ENCODE measurements at regions not wholly inside any gene's neighbourhood (a gene's known extent, or its start where the extent isn't known, plus 50 kb on each side); places are given as distances from the start of the nearest gene placed in this dataset.

- H3K27ac Mint-ChIP-seq: peak overlapping the region; percentile 89 to 98 (median 97)
- peak overlapping the region; percentile 90 to 97 (median 94) for H3K4me3 Mint-ChIP-seq
- Histone ChIP-seq H3K27me3 (ENCODE audit: control insufficient read depth, insufficient read depth, low read length) (no peaks in the 10 kb centered on the region), H3K27ac (ENCODE audit: insufficient read depth, low read length, poor library complexity, severe bottlenecking) (peak overlapping the region; percentile 90), H3K9me3 (ENCODE audit: control insufficient read depth in 2 of 2, low read length in 2 of 2) (no peaks in the 10 kb centered on the region), H3K4me3 (ENCODE audit: low read depth, low read length) (peak overlapping the region; percentile 100), H3K4me1 (ENCODE audit: control insufficient read depth, insufficient read depth, low read length, poor library complexity, severe bottlenecking) (peaks cover 77% of the 10 kb centered on the region), H3K36me3 (ENCODE audit: control insufficient read depth, insufficient read depth, low read length) (no peaks in the 10 kb centered on the region)
- DNase-seq (peak in 1 of 3 donors; percentile 41), ATAC-seq (ENCODE audit: low read depth in 2 of 2) (no peak)
- peaks cover 5% of the 10 kb centered on the region for H3K27me3 Mint-ChIP-seq
- H3K9me3 Mint-ChIP-seq: no peaks in the 10 kb centered on the region
- no peaks in the 10 kb centered on the region for H3K36me3 Mint-ChIP-seq
- H3K4me1 Mint-ChIP-seq: peaks cover 49 to 76% (median 61%) of the 10 kb centered on the region in 4 donors
Measured at GRCh38 chr14:89618330-89618708, 201.3 kb upstream of the FOXN3 start.

- DNase-seq (peak; percentile 11 to 69 (median 54)), ATAC-seq (ENCODE audit: low read depth in 2 of 2) (peak; percentile 24 to 25)
- Mint-ChIP-seq H3K4me3 (peak overlapping the region; percentile 90 to 97 (median 94)), H3K9me3 (no peaks in the 10 kb centered on the region), H3K27me3 (peaks cover 5% of the 10 kb centered on the region), H3K27ac (peak overlapping the region; percentile 89 to 98 (median 97)), H3K36me3 (peaks cover 3% of the 10 kb centered on the region), H3K4me1 (peaks cover 52 to 80% (median 64%) of the 10 kb centered on the region in 4 donors)
- peak overlapping the region; percentile 100 for H3K4me3 ChIP-seq (ENCODE audit: low read depth, low read length)
- no peaks in the 10 kb centered on the region for H3K9me3 ChIP-seq (ENCODE audit: control insufficient read depth in 2 of 2, low read length in 2 of 2)
- no peaks in the 10 kb centered on the region for H3K27me3 ChIP-seq (ENCODE audit: control insufficient read depth, insufficient read depth, low read length)
- peaks cover 81% of the 10 kb centered on the region for H3K4me1 ChIP-seq (ENCODE audit: control insufficient read depth, insufficient read depth, low read length, poor library complexity, severe bottlenecking)
- peak overlapping the region; percentile 90 for H3K27ac ChIP-seq (ENCODE audit: insufficient read depth, low read length, poor library complexity, severe bottlenecking)
- H3K36me3 ChIP-seq (ENCODE audit: control insufficient read depth, insufficient read depth, low read length): no peaks in the 10 kb centered on the region
Measured at GRCh38 chr14:89617481-89618329, 200.7 kb upstream of the FOXN3 start.

GRCh38 chr14:89616852-89617341 lies 199.9 kb upstream of the FOXN3 start:
- DNase-seq (peak; percentile 62 to 87 (median 77)), ATAC-seq (ENCODE audit: low read depth in 2 of 2) (peak; percentile 20 to 39)
- H3K9me3 Mint-ChIP-seq: no peaks in the 10 kb centered on the region
- H3K36me3 Mint-ChIP-seq: peaks cover 4% of the 10 kb centered on the region
- H3K4me1 Mint-ChIP-seq: peaks cover 49 to 83% (median 66%) of the 10 kb centered on the region in 4 donors
- Histone ChIP-seq H3K4me1 (ENCODE audit: control insufficient read depth, insufficient read depth, low read length, poor library complexity, severe bottlenecking) (peaks cover 79% of the 10 kb centered on the region), H3K27ac (ENCODE audit: insufficient read depth, low read length, poor library complexity, severe bottlenecking) (peak overlapping the region; percentile 90), H3K36me3 (ENCODE audit: control insufficient read depth, insufficient read depth, low read length) (peaks cover 4% of the 10 kb centered on the region), H3K27me3 (ENCODE audit: control insufficient read depth, insufficient read depth, low read length) (no peaks in the 10 kb centered on the region), H3K4me3 (ENCODE audit: low read depth, low read length) (peak overlapping the region; percentile 100), H3K9me3 (ENCODE audit: control insufficient read depth in 2 of 2, low read length in 2 of 2) (no peaks in the 10 kb centered on the region)
- H3K4me3 Mint-ChIP-seq: peak overlapping the region; percentile 90 to 97 (median 94)
- peaks cover 5% of the 10 kb centered on the region for H3K27me3 Mint-ChIP-seq
- H3K27ac Mint-ChIP-seq: peak overlapping the region; percentile 89 to 98 (median 97)

- peak overlapping the region; percentile 100 for H3K4me3 ChIP-seq (ENCODE audit: low read depth, low read length)
- H3K4me1 ChIP-seq (ENCODE audit: control insufficient read depth, insufficient read depth, low read length, poor library complexity, severe bottlenecking): peaks cover 75% of the 10 kb centered on the region
- H3K27me3 ChIP-seq (ENCODE audit: control insufficient read depth, insufficient read depth, low read length): no peaks in the 10 kb centered on the region
- Mint-ChIP-seq H3K4me1 (peaks cover 45 to 81% (median 66%) of the 10 kb centered on the region in 4 donors), H3K27ac (peak overlapping the region; percentile 89 to 98 (median 97)), H3K4me3 (peak overlapping the region; percentile 90 to 97 (median 94)), H3K36me3 (peaks cover 6% of the 10 kb centered on the region), H3K9me3 (no peaks in the 10 kb centered on the region), H3K27me3 (peaks cover 5% of the 10 kb centered on the region)
- DNase-seq (no peak), ATAC-seq (ENCODE audit: low read depth in 2 of 2) (no peak)
- peak overlapping the region; percentile 90 for H3K27ac ChIP-seq (ENCODE audit: insufficient read depth, low read length, poor library complexity, severe bottlenecking)
- H3K36me3 ChIP-seq (ENCODE audit: control insufficient read depth, insufficient read depth, low read length): peaks cover 6% of the 10 kb centered on the region
- no peaks in the 10 kb centered on the region for H3K9me3 ChIP-seq (ENCODE audit: control insufficient read depth in 2 of 2, low read length in 2 of 2)
Measured at GRCh38 chr14:89616425-89616824, 199.4 kb upstream of the FOXN3 start.

GRCh38 chr14:89615421-89615820 lies 198.4 kb upstream of the FOXN3 start:
- H3K4me3 Mint-ChIP-seq: peak overlapping the region; percentile 90 to 97 (median 94)

GRCh38 chr14:89614009-89614691 lies 197.1 kb upstream of the FOXN3 start:
- Mint-ChIP-seq H3K27ac (peak overlapping the region; percentile 80 to 98 (median 91)), H3K36me3 (peaks cover 21% of the 10 kb centered on the region), H3K4me1 (peaks cover 50 to 81% (median 66%) of the 10 kb centered on the region in 4 donors), H3K9me3 (no peaks in the 10 kb centered on the region), H3K27me3 (peaks cover 5% of the 10 kb centered on the region), H3K4me3 (peak overlapping the region; percentile 84 to 95 (median 91))
- Histone ChIP-seq H3K27me3 (ENCODE audit: control insufficient read depth, insufficient read depth, low read length) (no peaks in the 10 kb centered on the region), H3K4me1 (ENCODE audit: control insufficient read depth, insufficient read depth, low read length, poor library complexity, severe bottlenecking) (peaks cover 64% of the 10 kb centered on the region), H3K9me3 (ENCODE audit: control insufficient read depth in 2 of 2, low read length in 2 of 2) (no peaks in the 10 kb centered on the region), H3K36me3 (ENCODE audit: control insufficient read depth, insufficient read depth, low read length) (peaks cover 6% of the 10 kb centered on the region), H3K27ac (ENCODE audit: insufficient read depth, low read length, poor library complexity, severe bottlenecking) (peak overlapping the region; percentile 67), H3K4me3 (ENCODE audit: low read depth, low read length) (peak overlapping the region; percentile 74)
- ATAC-seq (ENCODE audit: low read depth in 2 of 2) (no peak), DNase-seq (no peak)

More at GRCh38 chr14:89615421-89615820, 198.4 kb upstream of the FOXN3 start:
- no peaks in the 10 kb centered on the region for H3K9me3 Mint-ChIP-seq
- H3K4me1 Mint-ChIP-seq: peaks cover 48 to 80% (median 66%) of the 10 kb centered on the region in 4 donors
- Histone ChIP-seq H3K36me3 (ENCODE audit: control insufficient read depth, insufficient read depth, low read length) (peaks cover 6% of the 10 kb centered on the region), H3K4me3 (ENCODE audit: low read depth, low read length) (peak overlapping the region; percentile 74), H3K27me3 (ENCODE audit: control insufficient read depth, insufficient read depth, low read length) (no peaks in the 10 kb centered on the region), H3K9me3 (ENCODE audit: control insufficient read depth in 2 of 2, low read length in 2 of 2) (no peaks in the 10 kb centered on the region), H3K4me1 (ENCODE audit: control insufficient read depth, insufficient read depth, low read length, poor library complexity, severe bottlenecking) (peaks cover 70% of the 10 kb centered on the region), H3K27ac (ENCODE audit: insufficient read depth, low read length, poor library complexity, severe bottlenecking) (peak overlapping the region; percentile 90)
- DNase-seq: no peak
- peaks cover 14% of the 10 kb centered on the region for H3K36me3 Mint-ChIP-seq
- peaks cover 5% of the 10 kb centered on the region for H3K27me3 Mint-ChIP-seq
- H3K27ac Mint-ChIP-seq: peak overlapping the region in 2 of 3 donors; percentile 63 to 98
- ATAC-seq (ENCODE audit: low read depth in 2 of 2): no peak

- no peak for ATAC-seq (ENCODE audit: low read depth in 2 of 2)
- Histone ChIP-seq H3K4me1 (ENCODE audit: control insufficient read depth, insufficient read depth, low read length, poor library complexity, severe bottlenecking) (peaks cover 66% of the 10 kb centered on the region), H3K4me3 (ENCODE audit: low read depth, low read length) (peak overlapping the region; percentile 74), H3K27ac (ENCODE audit: insufficient read depth, low read length, poor library complexity, severe bottlenecking) (peak overlapping the region; percentile 67), H3K9me3 (ENCODE audit: control insufficient read depth in 2 of 2, low read length in 2 of 2) (no peaks in the 10 kb centered on the region), H3K36me3 (ENCODE audit: control insufficient read depth, insufficient read depth, low read length) (peaks cover 8% of the 10 kb centered on the region), H3K27me3 (ENCODE audit: control insufficient read depth, insufficient read depth, low read length) (no peaks in the 10 kb centered on the region)
- H3K4me1 Mint-ChIP-seq: peaks cover 55 to 88% (median 73%) of the 10 kb centered on the region in 4 donors
- H3K4me3 Mint-ChIP-seq: peak overlapping the region; percentile 84 to 95 (median 91)
- peaks cover 0 to 1% (median 0%) of the 10 kb centered on the region in 7 donors for H3K9me3 Mint-ChIP-seq
- peak overlapping the region; percentile 80 to 98 (median 91) for H3K27ac Mint-ChIP-seq
- H3K36me3 Mint-ChIP-seq: peaks cover 27% of the 10 kb centered on the region
- DNase-seq: peak in 1 of 3 donors; percentile 54
- peaks cover 5% of the 10 kb centered on the region for H3K27me3 Mint-ChIP-seq
Measured at GRCh38 chr14:89613260-89614008, 196.4 kb upstream of the FOXN3 start.
